ENCODE measurements at regions not wholly inside any gene's neighbourhood (a gene's known extent, or its start where the extent isn't known, plus 50 kb on each side); places are given as distances from the start of the nearest gene placed in this dataset.
A peak's percentile ranks its signal among the peaks of the same experiment; 100 is the strongest.
"Not testable (repeated sequence)": the region's sequence is repeated elsewhere in the genome, so short reads cannot be mapped to it uniquely, and the experiment has no call there.

- not testable (repeated sequence) for DNase-seq (ENCODE audit: low read depth, low spot score)
Measured at GRCh38 chr4:66561465-66562053, 891.3 kb upstream of the EPHA5 start.

DNA sequence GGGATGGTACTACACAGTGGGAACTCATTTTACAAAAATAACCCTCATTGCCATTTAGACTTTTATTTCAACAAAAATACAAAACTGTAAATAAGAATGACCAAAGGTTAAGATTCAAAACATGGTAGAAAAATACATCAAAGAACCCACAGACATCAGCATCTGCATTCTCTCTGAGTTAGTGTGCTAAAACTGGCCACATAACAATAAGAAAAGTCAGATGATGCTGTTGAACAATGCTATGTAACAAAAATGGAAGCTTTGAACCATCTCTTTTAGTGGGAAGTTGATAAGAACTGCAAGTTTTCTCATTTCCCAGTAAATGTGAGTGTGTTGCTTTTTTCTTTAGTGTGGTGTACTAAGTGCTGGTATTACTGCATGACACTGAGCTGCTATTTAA, 888.4 kb upstream of the EPHA5 start:
- DNase-seq (ENCODE audit: low read depth, low spot score) = peak; percentile 45

DNA sequence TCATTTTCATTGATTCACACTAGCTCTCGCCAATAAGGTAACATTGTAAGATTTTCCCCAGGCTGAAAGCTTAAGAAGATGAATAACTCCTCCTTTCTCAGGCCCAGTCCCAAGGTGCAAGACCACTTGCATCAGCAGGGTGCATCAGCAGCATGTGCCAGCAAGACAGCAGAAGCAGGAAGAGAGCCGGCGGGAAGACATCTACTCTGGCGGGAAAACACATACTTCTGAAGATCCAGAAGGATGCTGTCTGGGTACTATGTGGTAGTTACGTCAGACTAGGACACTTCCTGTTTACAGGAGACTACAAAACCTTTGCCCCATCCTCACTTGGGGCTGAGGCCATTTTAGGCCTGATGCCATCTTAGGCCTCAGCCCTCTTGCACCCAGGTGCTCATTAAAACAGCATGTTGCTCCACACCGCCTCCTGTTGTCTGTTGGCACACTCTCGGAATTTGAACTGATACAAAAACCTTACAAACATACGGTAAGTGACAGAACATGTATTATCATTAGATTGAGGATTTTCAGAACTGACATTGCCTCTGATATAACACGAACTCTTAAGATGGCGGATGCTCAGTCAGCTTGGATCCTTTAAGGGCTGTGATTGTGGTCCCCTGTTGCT, 886.5 kb upstream of the EPHA5 start:
- no peak for DNase-seq (ENCODE audit: low read depth, low spot score)

- peak; percentile 66 for DNase-seq (ENCODE audit: low read depth, low spot score)
Measured at GRCh38 chr4:66555301-66555700, 885.0 kb upstream of the EPHA5 start.

GRCh38 chr4:66554826-66555225, 884.5 kb upstream of the EPHA5 start:
- DNase-seq (ENCODE audit: low read depth, low spot score) = no peak

- DNase-seq (ENCODE audit: low read depth, low spot score) = not testable (repeated sequence)
Measured at GRCh38 chr4:66545301-66545700, 875.0 kb upstream of the EPHA5 start.

- DNase-seq (ENCODE audit: low read depth, low spot score) = no peak
Measured at GRCh38 chr4:66544281-66544680, 874.0 kb upstream of the EPHA5 start.

DNA sequence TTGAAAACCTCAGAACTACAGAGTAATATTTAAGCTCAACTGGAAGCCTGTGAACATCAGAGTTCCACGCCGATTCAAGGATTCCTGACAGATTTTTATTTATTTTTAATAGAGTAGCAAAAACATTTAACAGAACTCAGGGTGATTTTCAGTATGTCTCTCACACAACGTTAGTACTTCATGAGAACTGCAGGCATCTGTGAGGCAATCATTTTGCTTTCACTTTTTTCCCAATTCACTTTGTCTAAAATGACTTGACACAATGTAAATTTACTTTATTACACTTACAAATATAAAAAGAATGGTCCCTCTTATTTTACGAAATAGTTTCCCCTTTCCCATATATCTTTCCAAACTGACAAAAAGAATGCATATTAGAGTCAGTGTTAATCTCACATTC, 869.5 kb upstream of the EPHA5 start:
- no peak for DNase-seq (ENCODE audit: low read depth, low spot score)

- no peak for DNase-seq (ENCODE audit: low read depth, low spot score)
Measured at GRCh38 chr4:66524781-66525180, 854.5 kb upstream of the EPHA5 start.

- DNase-seq (ENCODE audit: low read depth, low spot score) = no peak
Measured at GRCh38 chr4:66522244-66522643, 852.0 kb upstream of the EPHA5 start.

GRCh38 chr4:66516940-66517339, 846.7 kb upstream of the EPHA5 start:
- DNase-seq (ENCODE audit: low read depth, low spot score) = no peak

DNA sequence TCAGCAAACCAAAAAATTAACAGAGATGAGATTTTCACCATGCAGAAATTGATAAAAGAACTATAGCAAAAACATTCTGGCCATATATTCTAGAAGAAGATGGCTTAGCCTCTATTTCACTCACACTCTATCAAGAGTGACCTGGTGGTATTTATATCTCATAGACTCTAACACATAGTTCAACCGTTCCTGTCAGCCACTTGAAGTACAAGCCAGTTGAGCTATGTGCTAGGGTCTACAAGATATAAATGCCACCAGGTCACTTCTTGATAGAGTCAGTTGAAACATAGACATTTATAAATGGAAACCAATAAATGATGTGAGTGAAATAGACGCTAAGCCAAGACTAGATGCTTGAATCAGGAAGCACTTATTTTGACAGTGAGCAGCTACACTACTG, 836.7 kb upstream of the EPHA5 start:
- DNase-seq (ENCODE audit: low read depth, low spot score) = no peak

- peak; percentile 1 for DNase-seq (ENCODE audit: low read depth, low spot score)
Measured at GRCh38 chr4:66501997-66502396, 831.7 kb upstream of the EPHA5 start.

- no peak for DNase-seq (ENCODE audit: low read depth, low spot score)
Measured at GRCh38 chr4:66490729-66491128, 820.4 kb upstream of the EPHA5 start.

DNA sequence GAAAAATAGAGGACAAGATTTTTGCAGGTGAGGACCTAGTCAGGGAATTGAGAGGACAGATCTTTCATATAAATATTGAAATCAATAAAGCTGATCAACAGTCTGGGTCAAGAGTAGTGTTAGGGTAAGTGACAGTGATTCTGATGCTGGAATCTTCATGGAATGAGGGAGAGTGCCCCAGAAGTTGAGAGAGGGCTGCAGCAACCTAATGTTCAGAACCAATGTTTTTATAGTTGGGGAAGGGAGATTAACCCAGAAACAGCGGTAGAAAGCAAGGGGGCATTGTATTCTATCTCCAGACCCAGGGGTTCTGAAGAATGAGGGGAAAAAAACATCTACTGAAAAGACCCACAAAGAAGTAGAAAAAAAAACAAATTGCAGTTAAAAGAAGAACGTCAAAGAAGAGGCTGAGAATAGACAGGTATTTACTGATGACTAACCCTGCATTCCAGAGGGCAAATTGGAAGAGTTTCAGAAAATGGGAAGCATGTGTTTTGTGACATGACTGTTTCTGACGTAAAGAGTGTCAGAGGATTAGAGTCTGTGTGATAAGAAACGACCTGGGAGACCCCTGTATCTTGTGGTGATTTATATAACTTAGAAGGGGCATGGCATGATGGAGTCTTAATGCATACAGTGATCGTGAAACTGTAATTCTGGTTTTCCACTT, 819.6 kb upstream of the EPHA5 start:
- peak; percentile 86 for DNase-seq (ENCODE audit: low read depth, low spot score)

DNA sequence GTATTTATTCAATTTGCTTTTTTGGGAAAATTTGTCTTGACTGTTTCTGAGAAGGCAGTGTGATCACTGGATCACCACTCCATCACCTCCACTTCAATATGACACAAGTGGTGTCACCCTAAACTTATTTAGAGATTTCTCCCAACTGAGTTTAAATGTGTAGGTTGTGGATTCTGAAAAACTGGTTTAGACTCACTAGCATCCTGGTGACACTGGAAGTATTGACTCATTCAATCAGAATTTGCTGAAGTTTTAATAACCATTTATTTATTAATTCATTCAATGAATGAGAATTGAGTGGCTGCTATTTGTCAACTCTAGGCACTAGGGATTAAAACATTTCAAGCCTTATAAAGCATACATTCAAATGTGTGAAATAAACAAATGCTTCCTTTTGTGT, 819.1 kb upstream of the EPHA5 start:
- DNase-seq (ENCODE audit: low read depth, low spot score) = peak; percentile 2

DNA sequence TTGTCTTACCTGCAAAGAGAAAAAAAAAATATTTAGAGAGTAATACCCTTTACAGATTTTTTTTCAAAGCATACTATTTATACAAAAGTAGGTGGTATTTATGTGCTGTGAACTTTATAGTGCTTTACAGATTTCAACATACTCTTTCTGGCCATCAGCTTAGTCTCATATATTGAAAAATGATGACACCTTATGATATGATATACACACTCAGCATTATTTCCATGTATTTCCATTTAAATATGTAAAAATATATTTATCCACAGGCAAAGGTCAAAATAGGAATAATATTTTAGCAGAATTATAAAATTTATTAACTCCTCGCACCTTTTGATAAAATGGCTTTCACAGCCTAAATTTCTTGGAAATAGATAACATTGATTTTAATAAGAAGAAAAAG, 815.8 kb upstream of the EPHA5 start:
- no peak for DNase-seq (ENCODE audit: low read depth, low spot score)

DNA sequence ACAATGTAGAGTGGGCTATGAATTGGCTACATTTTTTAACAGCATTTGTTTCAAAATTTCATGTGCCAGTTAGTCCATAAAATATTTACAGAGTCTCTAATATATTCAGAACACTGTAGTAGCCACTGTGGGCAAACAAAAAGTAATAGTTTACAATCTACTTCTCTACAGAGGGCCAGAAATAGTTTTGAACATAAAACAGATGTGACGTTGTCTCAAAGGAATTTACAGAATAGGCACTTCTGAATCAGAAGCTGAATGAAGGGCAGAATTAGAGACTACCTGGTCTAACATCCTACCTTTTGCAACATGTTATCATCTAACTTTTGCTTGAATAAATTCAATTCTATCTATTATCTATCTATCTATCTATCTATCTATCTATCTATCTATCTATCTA, 811.9 kb upstream of the EPHA5 start:
- no peak for DNase-seq (ENCODE audit: low read depth, low spot score)

DNA sequence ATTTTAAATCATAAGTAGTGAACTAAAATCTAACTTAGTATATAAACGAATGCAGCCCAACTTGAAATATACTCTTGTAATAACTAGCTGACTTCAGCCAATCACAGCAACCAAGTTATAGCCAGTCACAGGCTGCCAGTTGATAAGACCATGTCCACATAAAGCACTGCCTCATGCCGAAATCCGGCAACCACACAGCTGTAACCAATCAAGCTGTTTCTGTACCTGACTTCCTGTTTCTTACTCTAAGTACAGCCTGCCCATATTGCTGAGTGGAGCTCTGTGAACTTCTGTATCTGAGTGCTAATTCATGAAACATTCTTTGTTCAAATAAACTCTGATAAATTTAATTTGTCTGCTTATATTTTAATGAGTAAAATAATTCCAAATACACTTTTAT, 805.3 kb upstream of the EPHA5 start:
- no peak for DNase-seq (ENCODE audit: low read depth, low spot score)

GRCh38 chr4:66465111-66465510, 794.8 kb upstream of the EPHA5 start:
- peak; percentile 43 for DNase-seq (ENCODE audit: low read depth, low spot score)

DNA sequence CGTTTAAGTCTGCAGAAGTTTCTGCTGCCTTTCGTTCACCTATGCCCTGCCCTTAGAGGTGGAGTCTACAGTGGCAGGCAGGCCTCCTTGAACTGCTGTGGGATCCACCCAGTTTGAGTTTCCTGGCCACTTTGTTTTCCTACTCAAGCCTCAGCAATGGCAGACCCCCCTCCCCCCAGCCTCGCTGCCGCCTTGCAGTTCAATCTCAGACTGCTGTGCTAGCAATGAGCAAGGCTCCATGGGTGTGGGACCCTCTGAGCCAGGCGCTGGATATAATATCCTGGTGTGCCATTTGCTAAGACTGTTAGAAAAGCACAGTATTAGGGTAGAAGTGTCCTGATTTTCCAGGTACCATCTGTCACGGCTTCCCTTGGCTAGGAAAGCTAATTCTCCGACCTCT, 792.6 kb upstream of the EPHA5 start:
- DNase-seq (ENCODE audit: low read depth, low spot score) = not testable (repeated sequence)

GRCh38 chr4:66451741-66452140, 781.5 kb upstream of the EPHA5 start:
- no peak for DNase-seq (ENCODE audit: low read depth, low spot score)

- DNase-seq (ENCODE audit: low read depth, low spot score) = no peak
Measured at GRCh38 chr4:66443008-66443407, 772.7 kb upstream of the EPHA5 start.
